RKO (cell line): ENCODE measurements at regions not wholly inside any gene's neighbourhood (a gene's known extent, or its start where the extent isn't known, plus 50 kb on each side); places are given as distances from the start of the nearest gene placed in this dataset.

Experiments
- DNase-seq: peaks from one replicate; pipeline ENCODE4 v3.0.0-alpha.2; 2016; ENCODE audit warnings: low spot score

- DNase-seq: no peak
Measured at GRCh38 chr20:48571949-48572847, 255.6 kb downstream of the PREX1 start.

- DNase-seq: no peak
Measured at GRCh38 chr20:48569679-48570078, 258.1 kb downstream of the PREX1 start.

DNA sequence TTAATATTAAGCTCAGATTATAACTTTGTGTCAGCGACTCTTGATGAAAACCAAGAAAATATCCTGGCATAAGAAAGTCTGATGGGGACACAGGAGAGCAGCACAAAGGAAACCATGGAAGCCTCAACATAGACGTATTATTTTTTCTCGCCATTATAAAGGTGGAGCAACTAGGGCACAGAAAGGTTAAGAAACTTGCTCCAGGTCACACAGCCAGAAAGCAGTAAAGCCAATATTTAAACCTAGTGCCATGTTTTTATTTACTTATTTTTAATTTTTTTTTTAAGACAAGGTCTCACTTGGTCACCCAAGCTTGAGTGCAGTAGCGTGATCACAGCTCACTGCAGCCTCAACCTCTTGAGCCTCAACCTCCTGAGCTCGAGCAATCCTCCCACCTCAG lies 259.3 kb downstream of the PREX1 start:
- no peak for DNase-seq

- DNase-seq: no peak
Measured at GRCh38 chr20:48567145-48567544, 260.7 kb downstream of the PREX1 start.

GRCh38 chr20:48564982-48565539 lies 262.7 kb downstream of the PREX1 start:
- no peak for DNase-seq

DNA sequence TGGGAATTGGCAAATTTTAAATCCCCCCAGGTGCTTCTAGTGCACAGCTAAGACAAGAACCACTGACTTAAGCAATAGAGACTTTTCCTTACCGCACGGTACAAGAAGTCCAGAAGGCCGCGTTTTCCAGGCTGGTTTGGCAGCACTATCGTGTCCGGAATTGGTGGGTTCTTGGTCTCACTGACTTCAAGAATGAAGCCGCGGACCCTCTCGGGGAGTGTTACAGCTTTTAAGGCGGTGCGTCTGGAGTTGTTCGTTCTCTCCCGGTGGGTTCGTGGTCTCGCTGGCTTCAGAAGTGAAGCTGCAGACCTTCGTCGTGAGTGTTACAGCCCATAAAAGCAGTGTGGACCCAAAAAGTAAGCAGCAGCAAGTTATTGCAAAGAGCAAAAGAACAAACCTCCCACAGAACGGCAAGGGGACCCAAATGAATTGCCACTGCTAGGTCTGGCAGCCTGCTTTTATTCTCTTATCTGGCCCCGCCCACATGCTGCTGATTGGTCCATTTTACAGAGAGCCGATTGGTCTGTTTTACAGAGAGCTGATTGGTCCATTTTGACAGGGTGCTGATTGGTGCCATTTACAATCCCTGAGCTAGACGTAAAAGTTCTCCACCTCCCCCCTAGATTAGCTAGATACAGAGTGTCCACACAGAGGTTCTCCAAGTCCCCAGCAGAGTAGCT lies 264.5 kb downstream of the PREX1 start:
- no peak for DNase-seq

- no peak for DNase-seq
Measured at GRCh38 chr20:48562586-48563116, 265.1 kb downstream of the PREX1 start.

DNA sequence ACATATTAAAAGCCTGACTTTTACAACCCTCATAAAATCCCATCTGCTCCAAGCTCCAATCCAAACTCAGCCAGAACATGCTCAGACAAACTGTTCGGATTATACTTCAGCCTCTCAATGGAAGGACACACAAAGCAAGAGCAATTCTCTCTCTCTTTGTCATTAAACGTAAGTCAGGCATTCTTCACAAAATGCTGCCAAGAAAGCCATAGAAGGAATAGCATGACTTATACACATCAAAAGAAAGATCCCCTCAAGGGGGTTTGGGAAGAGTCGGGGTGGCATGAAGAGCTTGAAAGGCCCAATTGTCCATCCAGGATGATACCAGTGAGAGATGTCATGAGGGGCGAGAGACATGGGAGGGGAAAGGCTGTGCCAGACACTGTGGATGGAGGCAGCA lies 268.9 kb downstream of the PREX1 start:
- no peak for DNase-seq

DNA sequence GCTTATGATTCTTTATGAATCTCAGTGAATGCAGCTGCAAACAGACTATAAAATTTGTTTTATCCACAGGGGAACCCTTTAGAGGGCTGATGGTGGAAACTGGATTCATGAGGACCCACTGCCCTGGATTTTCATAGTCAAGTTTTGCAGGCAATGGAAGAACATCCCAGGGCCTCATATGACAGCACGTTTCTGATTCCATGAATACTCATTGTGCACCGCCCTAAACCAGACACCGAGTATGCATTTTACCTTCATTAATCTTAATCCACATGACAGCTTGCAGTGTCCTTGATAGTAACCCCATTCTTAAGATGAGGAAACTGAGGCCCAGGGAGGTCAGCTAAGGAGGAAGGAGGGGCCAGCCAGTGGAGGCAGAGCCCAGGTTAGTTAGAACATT lies 270.4 kb downstream of the PREX1 start:
- no peak for DNase-seq

DNA sequence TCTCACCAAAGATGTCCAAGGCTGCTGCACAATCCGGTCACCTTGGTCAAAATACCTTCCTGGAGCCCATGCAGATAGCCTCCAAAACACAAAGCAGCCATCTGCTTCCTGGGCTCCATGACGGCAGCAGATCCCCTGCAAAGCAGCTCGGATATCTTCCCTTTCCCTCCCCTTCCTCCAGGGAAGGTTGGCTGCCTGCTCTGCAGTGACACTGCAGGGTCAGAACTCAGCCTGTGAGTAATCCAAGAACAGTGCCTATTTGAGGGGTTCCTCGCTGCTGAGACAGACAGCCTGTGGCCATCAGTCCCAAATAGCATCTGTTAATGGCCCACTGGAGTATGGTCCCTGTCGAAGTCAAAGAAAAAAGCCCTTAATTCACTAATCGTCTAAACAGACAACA lies 270.8 kb downstream of the PREX1 start:
- no peak for DNase-seq

- DNase-seq: no peak
Measured at GRCh38 chr20:48552550-48552949, 275.2 kb downstream of the PREX1 start.

DNA sequence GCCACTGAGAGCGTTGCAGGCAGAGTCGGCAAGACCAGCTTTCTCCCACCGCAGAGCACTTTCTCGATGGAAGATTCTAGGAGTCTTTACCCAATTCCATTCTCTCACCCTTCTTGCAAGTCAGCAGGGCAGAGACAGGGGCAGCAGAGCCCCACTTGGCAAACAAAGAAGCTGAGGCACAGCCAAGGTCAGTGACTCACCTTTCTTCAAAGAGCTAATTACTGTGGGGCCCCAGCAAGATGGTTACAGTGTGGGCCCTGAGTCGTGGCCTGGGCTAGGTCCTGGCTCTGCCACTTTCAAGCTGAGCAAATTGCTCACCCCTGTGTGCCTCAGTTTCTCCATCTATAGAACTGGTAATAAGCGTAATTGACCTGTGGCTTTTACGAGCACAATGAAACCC lies 277.0 kb downstream of the PREX1 start:
- no peak for DNase-seq

- no peak for DNase-seq
Measured at GRCh38 chr20:48547664-48548063, 280.1 kb downstream of the PREX1 start.

- no peak for DNase-seq
Measured at GRCh38 chr20:48544402-48545339, 283.1 kb downstream of the PREX1 start.

GRCh38 chr20:48541581-48542071 lies 286.2 kb downstream of the PREX1 start:
- DNase-seq: no peak

DNA sequence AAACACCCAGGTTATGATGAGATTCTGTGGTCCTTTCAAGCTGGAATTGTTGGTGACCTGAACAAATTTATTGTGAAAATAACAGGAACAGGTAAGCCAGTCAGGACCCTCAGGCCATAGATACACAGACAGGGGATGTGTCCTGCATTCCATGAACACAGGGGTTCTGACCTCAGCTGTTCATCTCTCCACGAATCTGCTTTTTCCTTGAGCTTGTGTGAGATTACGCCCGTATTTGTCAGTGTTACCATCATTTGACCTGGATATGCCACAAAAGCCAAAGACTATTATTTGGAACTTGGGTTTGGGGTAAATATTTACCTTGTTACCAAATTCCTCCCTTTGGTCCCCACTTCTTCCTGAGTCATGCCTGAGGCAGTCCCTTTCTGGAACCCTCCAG lies 288.9 kb downstream of the PREX1 start:
- no peak for DNase-seq

DNA sequence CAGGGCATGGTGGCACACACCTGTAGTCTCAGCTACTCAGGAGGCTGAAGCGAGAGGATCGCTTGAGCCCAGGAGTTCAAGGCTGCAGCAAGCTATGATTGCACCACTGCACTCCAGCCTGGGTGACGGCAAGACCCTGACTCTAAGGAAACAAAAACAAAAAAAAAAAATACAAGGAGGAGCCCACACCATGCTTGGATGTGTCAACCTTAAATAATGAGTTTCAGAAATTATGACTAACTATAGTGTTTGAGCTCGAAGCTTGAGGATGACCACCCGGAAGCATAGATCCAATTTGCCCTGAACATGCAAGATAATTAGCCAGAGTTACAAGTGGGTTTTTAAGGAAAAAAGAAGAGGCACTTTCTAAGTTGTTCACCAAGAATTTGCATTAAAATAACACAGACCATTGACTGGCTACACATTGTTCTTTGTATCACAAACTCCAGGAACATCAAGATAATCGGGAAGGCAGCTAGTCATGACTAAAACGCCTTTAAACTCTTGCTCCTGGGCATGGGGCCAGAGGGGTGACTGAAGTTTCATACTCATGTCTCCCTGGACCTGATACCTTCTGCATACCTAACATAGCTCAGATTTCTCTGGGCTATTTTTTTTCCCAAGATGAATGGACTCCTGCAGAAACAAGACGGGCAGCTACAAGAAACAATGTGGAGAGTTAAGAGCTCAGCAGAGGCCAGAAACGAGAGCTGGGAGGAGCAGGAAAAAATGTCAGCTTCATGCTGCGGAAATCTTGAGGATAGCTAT lies 289.6 kb downstream of the PREX1 start:
- peak; percentile 13 for DNase-seq

GRCh38 chr20:48536206-48536605 lies 291.6 kb downstream of the PREX1 start:
- no peak for DNase-seq

GRCh38 chr20:48535556-48535955 lies 292.2 kb downstream of the PREX1 start:
- DNase-seq: no peak

DNA sequence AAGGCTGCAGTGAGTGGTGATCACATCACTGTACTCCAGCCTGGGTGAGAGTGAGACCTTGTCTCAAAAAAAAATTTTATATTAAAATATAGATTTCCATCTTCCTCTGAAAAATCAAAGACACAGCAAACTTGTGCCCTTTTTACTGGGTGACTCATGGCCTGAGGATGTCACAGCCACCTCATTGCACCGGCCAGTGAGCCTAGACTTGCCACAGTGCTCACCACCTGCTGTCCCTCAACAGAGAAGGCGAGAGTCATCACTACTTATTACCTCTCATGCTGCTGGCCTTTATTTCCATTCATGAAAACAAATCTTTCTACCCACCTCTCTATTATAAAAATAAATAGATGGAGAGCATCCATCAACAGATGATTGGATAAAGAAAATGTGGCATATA lies 295.8 kb downstream of the PREX1 start:
- DNase-seq: no peak

DNA sequence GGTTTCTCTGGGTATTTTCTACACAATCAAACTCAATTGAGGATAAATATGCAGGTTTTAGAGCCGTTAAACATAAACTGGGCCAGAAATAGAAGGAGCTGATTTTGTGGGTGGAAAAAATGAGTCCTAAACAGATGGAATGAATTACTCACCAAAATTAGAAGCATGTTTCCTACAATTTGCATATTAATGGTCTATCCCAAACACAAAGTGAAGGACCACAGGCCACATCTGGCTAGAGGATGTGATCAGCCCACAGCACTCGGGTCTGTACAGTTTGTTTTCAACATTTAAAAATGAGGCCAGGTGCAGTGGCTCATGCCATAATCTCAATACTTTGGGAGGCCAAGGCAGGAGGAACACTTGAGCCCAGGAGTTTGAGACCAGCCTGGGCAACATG lies 296.3 kb downstream of the PREX1 start:
- no peak for DNase-seq
